Right lobe of liver (tissue), 6 donors: ENCODE measurements at regions not wholly inside any gene's neighbourhood (a gene's known extent, or its start where the extent isn't known, plus 50 kb on each side); places are given as distances from the start of the nearest gene placed in this dataset.

Experiments
- ATAC-seq, 4 donors: fragments of 200-7000 bp; cut with Tn5 transposase; one replicate each; pipeline ENCODE4 v1.9.1; 2020; ENCODE audit warnings: mild to moderate bottlenecking in 4 of 4, moderate library complexity in 4 of 4
- DNase-seq, 3 donors: peaks; one replicate each; pipeline ENCODE4 v3.0.0-alpha.2; 2020
- H3K27ac ChIP-seq, 3 donors: fragments of 200-600 bp; one replicate each; pipeline ENCODE4 v1.8.0; 2022
- H3K27me3 ChIP-seq, 2 donors: fragments of 200-600 bp; one replicate each; pipeline ENCODE4 v1.8.0; 2022
- H3K36me3 ChIP-seq, 4 donors: fragments of 200-600 bp; sonication (generic) in 1 of 4; one replicate each; pipeline versions ENCODE4 v1.5.1 to v1.8.0; 2017 to 2022; ENCODE audit warnings: control low read depth in 1 of 4
- H3K4me1 ChIP-seq, 4 donors: fragments of 200-600 bp; sonication (generic) in 1 of 4; one replicate each; pipeline versions ENCODE4 v1.5.1 to v1.8.0; 2017 to 2022; ENCODE audit warnings: control low read depth in 1 of 4
- H3K4me3 ChIP-seq, 3 donors: fragments of 200-600 bp; one replicate each; pipeline ENCODE4 v1.8.0; 2022
- H3K9me3 ChIP-seq, 4 donors: fragments of 200-600 bp; sonication (generic) in 1 of 4; one replicate each; pipeline versions ENCODE4 v1.5.1 to v1.8.0; 2017 to 2022; ENCODE audit warnings: control low read depth in 1 of 4
- POLR2A ChIP-seq: fragments of 450-650 bp; IDR thresholded peaks from one replicate; pipeline ENCODE4 v1.6.1; 2017; ENCODE audit warnings: antibody characterized with exemption, mild to moderate bottlenecking
- WGBS: methylation state at CpG from one replicate; pipeline ENCODE4 v1.1.6; 2018; ENCODE audit warnings: low coverage, low lambda C conversion rate; ENCODE audit not compliant: insufficient coverage; ENCODE audit errors: missing lambda C conversion rate; 5-methylcytosine and 5-hydroxymethylcytosine counted together
- intact Hi-C, 2 donors: fragments of 100-400 bp; cut with DNase I; formaldehyde crosslinking; loops; one replicate each; pipeline versions ENCODE4 v1.11.2 to v1.14.1; 2022
- TF ChIP-seq, protein P1 (sequence below), 4 donors: fragments of 200-600 bp in 3 of 4; fragments of 450-650 bp in 1 of 4; IDR thresholded peaks; one replicate each; pipeline versions ENCODE4 v1.5.1 to v1.8.0; 2016 to 2022; ENCODE audit warnings: antibody characterized with exemption in 4 of 4, mild to moderate bottlenecking in 2 of 4
- donor health status: DM: no; HTN: yes; CAD: no.
- donor health status: DM: no; HTN: no; CAD: no.
- donor health status: DM: no; HTN: no; CAD: no.
- donor health status: DM: no; HTN: yes; CAD: no.
- donor health status: DM: no; HTN: yes; CAD: no.

GRCh38 chr13:61812286-61812685 lies 396.6 kb upstream of the PCDH20 start:
- H3K4me1 ChIP-seq = no peaks in the 10 kb centered on the region
- H3K9me3 ChIP-seq = no peaks in the 10 kb centered on the region
- H3K27ac ChIP-seq = no peak overlapping the region
- intact Hi-C loops = no loop called here
- no peak overlapping the region for H3K4me3 ChIP-seq
- no peak for ATAC-seq
- no peaks in the 10 kb centered on the region for H3K27me3 ChIP-seq
- no peaks in the 10 kb centered on the region for H3K36me3 ChIP-seq
- no peak for TF ChIP-seq POLR2A
- TF ChIP-seq, protein P1, sequence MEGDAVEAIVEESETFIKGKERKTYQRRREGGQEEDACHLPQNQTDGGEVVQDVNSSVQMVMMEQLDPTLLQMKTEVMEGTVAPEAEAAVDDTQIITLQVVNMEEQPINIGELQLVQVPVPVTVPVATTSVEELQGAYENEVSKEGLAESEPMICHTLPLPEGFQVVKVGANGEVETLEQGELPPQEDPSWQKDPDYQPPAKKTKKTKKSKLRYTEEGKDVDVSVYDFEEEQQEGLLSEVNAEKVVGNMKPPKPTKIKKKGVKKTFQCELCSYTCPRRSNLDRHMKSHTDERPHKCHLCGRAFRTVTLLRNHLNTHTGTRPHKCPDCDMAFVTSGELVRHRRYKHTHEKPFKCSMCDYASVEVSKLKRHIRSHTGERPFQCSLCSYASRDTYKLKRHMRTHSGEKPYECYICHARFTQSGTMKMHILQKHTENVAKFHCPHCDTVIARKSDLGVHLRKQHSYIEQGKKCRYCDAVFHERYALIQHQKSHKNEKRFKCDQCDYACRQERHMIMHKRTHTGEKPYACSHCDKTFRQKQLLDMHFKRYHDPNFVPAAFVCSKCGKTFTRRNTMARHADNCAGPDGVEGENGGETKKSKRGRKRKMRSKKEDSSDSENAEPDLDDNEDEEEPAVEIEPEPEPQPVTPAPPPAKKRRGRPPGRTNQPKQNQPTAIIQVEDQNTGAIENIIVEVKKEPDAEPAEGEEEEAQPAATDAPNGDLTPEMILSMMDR (IDR thresholded peaks at IDR 0.05) = no peak
- DNase-seq = no peak
- 59% methylated on average over 3 of the region's 3 CpGs for WGBS

DNA sequence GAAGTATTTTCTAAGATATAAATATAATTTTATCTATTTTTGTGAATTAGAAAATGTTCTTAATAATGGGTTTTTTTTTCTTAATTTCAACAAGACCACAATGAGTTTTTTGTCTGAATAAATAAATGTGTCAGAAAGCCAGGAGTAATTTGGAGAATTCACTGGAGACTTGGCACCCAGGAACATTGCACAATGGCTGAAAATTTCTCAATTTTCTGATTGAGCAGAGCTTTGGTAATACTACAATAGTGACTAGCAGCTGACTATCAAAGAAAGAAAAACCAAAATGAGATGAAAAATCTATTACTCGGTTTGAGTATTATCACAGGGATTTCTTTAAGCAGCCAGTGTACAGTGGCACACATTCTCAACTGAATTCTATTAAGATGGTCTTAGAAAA lies 394.4 kb upstream of the PCDH20 start:
- TF ChIP-seq POLR2A = no peak
- TF ChIP-seq, protein P1 (IDR thresholded peaks at IDR 0.05) = no peak
- Histone ChIP-seq H3K4me3 (no peak overlapping the region), H3K36me3 (no peaks in the 10 kb centered on the region), H3K9me3 (no peaks in the 10 kb centered on the region), H3K27ac (no peak overlapping the region), H3K27me3 (no peaks in the 10 kb centered on the region), H3K4me1 (no peaks in the 10 kb centered on the region)
- no peak for DNase-seq
- intact Hi-C loops = no loop called here
- 15% methylated on average over 1 of the region's 1 CpG for WGBS
- ATAC-seq = peak in 2 of 4 donors; percentile 55 to 58

GRCh38 chr13:61797397-61797796 lies 381.7 kb upstream of the PCDH20 start:
- ATAC-seq (no peak), DNase-seq (no peak)
- Histone ChIP-seq H3K4me3 (no peak overlapping the region), H3K27me3 (no peaks in the 10 kb centered on the region), H3K27ac (no peak overlapping the region), H3K36me3 (no peaks in the 10 kb centered on the region), H3K4me1 (peaks cover 0 to 10% (median 4%) of the 10 kb centered on the region in 4 donors), H3K9me3 (no peaks in the 10 kb centered on the region)
- WGBS = 90% methylated on average over 1 of the region's 1 CpG
- intact Hi-C loops = no loop called here
- no peak for TF ChIP-seq POLR2A
- TF ChIP-seq, protein P1 (IDR thresholded peaks at IDR 0.05) = no peak

DNA sequence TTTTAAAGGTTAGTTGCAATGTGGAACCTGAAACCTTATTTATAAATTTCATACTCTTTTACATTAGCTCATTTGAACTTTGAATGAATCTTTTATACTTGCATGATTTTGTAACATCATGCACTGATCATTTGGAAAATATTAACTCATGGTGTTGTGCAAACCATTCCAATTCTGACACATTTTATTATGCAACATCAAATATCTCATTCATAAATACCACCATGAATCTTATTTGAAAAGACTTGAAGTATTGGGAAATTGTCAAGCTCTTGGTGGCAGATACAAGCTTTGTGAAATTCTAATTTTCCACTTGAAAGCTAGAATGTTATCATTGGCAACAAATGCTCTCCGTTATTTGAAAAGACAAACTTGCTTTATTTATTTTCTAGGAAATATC lies 379.9 kb upstream of the PCDH20 start:
- no peaks in the 10 kb centered on the region for H3K27me3 ChIP-seq
- H3K36me3 ChIP-seq = no peaks in the 10 kb centered on the region
- peaks cover 0 to 10% (median 4%) of the 10 kb centered on the region in 4 donors for H3K4me1 ChIP-seq
- intact Hi-C loops = no loop called here
- peak in 3 of 4 donors; percentile 66 to 83 (median 79) for ATAC-seq
- WGBS = 7% methylated on average over 1 of the region's 1 CpG
- H3K27ac ChIP-seq = no peak overlapping the region
- no peak for DNase-seq
- H3K9me3 ChIP-seq = no peaks in the 10 kb centered on the region
- H3K4me3 ChIP-seq = no peak overlapping the region
- no peak for TF ChIP-seq POLR2A
- TF ChIP-seq, protein P1 (IDR thresholded peaks at IDR 0.05) = no peak

DNA sequence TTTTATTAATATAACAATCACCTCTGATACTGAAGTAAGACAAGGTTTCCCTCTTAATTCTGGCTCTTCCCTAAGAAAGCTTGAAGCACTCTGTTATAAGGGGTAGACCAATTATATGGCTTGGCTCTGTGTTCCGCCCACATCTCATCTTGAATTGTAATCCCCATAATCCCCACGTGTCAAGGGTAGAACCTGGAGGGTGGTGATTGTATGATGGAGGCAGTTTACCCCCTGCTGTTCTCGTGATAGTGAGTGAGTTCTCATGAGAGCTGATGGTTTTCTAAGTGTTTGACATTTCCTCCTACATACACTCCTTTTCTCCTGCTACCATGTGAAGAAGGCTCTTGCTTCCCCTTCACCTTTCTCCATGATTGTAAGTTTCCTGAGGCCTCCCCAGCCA lies 363.8 kb upstream of the PCDH20 start:
- intact Hi-C loops = no loop called here
- H3K4me1 ChIP-seq = no peaks in the 10 kb centered on the region
- WGBS = 34% methylated on average over 3 of the region's 3 CpGs
- no peaks in the 10 kb centered on the region for H3K9me3 ChIP-seq
- H3K36me3 ChIP-seq = no peaks in the 10 kb centered on the region
- H3K4me3 ChIP-seq = no peak overlapping the region
- no peak for TF ChIP-seq POLR2A
- TF ChIP-seq, protein P1 (IDR thresholded peaks at IDR 0.05) = no peak
- H3K27ac ChIP-seq = no peak overlapping the region
- DNase-seq (no peak), ATAC-seq (no peak)
- H3K27me3 ChIP-seq = no peaks in the 10 kb centered on the region
